Panc1 (cell line): ENCODE measurements at regions not wholly inside any gene's neighbourhood (a gene's known extent, or its start where the extent isn't known, plus 50 kb on each side); places are given as distances from the start of the nearest gene placed in this dataset.

ENCODE experiments used
- ATAC-seq: fragments of 200-7000 bp; cut with Tn5 transposase; 2 replicates; pipeline ENCODE4 v1.9.1; 2020; ENCODE audit warnings: mild to moderate bottlenecking, moderate library complexity
- BruUV-seq: library from RNA; stranded (reverse); fragments of 400-500 nt; replicated peaks from 2 replicates; lab custom pipeline; 2021; lab: Mats Ljungman, UMichigan
- CTCF ChIA-PET: fragments of 300-600 bp; sonication (Branson Sonifier 250); formaldehyde crosslinking; loops from one replicate; lab custom pipeline; 2022; ENCODE audit warnings: antibody characterized with exemption; lab: Charles Lee
- POLR2A ChIA-PET: fragments of 300-600 bp; sonication (Branson Sonifier 250); formaldehyde crosslinking; loops from one replicate; lab custom pipeline; 2022; ENCODE audit warnings: antibody characterized with exemption; lab: Charles Lee
- DNase-seq: peaks from one replicate; pipeline ENCODE4 v3.0.0-alpha.2; 2010; ENCODE audit warnings: low read depth, low spot score
- H3K27ac ChIP-seq: 2 replicates; pipeline ENCODE4 v1.5.1; 2011; ENCODE audit warnings: mild to moderate bottlenecking, low read length, inconsistent platforms
- H3K27me3 ChIP-seq: fragments of 200-500 bp; sonication (Bioruptor generic); 2 replicates; pipeline ENCODE4 v1.6.0; 2014; ENCODE audit warnings: low read length, inconsistent platforms; ENCODE audit not compliant: control insufficient read depth, insufficient read depth
- H3K36me3 ChIP-seq: fragments of 200-500 bp; sonication (Bioruptor generic); 2 replicates; pipeline ENCODE4 v1.5.1; 2014; ENCODE audit warnings: inconsistent platforms, mild to moderate bottlenecking, low read length, moderate library complexity; ENCODE audit not compliant: control insufficient read depth, insufficient read depth
- H3K4me1 ChIP-seq: 2 replicates; pipeline ENCODE4 v1.5.1; 2011; ENCODE audit warnings: inconsistent platforms, mild to moderate bottlenecking, low read length, moderate library complexity; ENCODE audit not compliant: control insufficient read depth, insufficient read depth
- H3K4me3 ChIP-seq, 2 experiments: 2 replicates each; pipeline ENCODE4 v1.5.1; 2011 to 2012; ENCODE audit warnings: low read depth in 2 of 2, low read length in 2 of 2, mild to moderate bottlenecking in 2 of 2, inconsistent platforms in 1 of 2, moderate library complexity in 1 of 2
- H3K9me3 ChIP-seq: fragments of 200-500 bp; sonication (Bioruptor generic); 2 replicates; pipeline ENCODE4 v1.5.1; 2014; ENCODE audit warnings: low read depth, mild to moderate bottlenecking, inconsistent platforms, low read length, moderate library complexity; ENCODE audit not compliant: control insufficient read depth, insufficient read depth
- CTCF ChIP-seq: fragments of 450-650 bp; IDR thresholded peaks from 2 replicates; pipeline ENCODE4 v1.5.1; 2017; ENCODE audit warnings: mild to moderate bottlenecking
- POLR2AphosphoS5 ChIP-seq: IDR thresholded peaks from 2 replicates; pipeline ENCODE4 v1.6.1; 2012; ENCODE audit warnings: mild to moderate bottlenecking, low read depth, low read length, moderate library complexity
- REST ChIP-seq, 2 experiments: IDR thresholded peaks; 2 replicates each; pipeline ENCODE4 v1.6.1; 2011 to 2012; ENCODE audit warnings: low read depth in 2 of 2, control low read depth in 1 of 2, low read length in 1 of 2, mild to moderate bottlenecking in 1 of 2, moderate library complexity in 1 of 2; ENCODE audit not compliant: insufficient read depth in 1 of 2
- SIN3A ChIP-seq: IDR thresholded peaks from 2 replicates; pipeline ENCODE4 v1.6.1; 2012; ENCODE audit warnings: low read depth, mild to moderate bottlenecking, low read length, moderate library complexity, borderline replicate concordance; ENCODE audit not compliant: insufficient read depth
- TCF7L2 ChIP-seq: IDR thresholded peaks from 2 replicates; pipeline ENCODE4 v1.6.1; 2011; ENCODE audit warnings: mild to moderate bottlenecking, low read depth, low read length, inconsistent platforms
- in situ Hi-C: cut with HindIII; loops from 2 replicates; pipeline ENCODE4 v1.10.0; 2016; ENCODE audit warnings: low sequenced_read_pairs, low pct_unique_long_range_greater_than_20kb
- intact Hi-C: fragments of 100-400 bp; cut with micrococcal nuclease; formaldehyde crosslinking; loops from one replicate; pipeline ENCODE4 v1.10.0; 2022; ENCODE audit not compliant: unreplicated experiment

- Histone ChIP-seq H3K36me3 (no peaks in the 10 kb centered on the region), H3K4me1 (no peaks in the 10 kb centered on the region), H3K9me3 (no peaks in the 10 kb centered on the region), H3K4me3 (no peak overlapping the region), H3K27me3 (no peaks in the 10 kb centered on the region), H3K27ac (no peak overlapping the region)
- ChIA-PET CTCF (no interaction called here), POLR2A (no interaction called here)
- intact Hi-C loops (no loop called here), in situ Hi-C loops (no loop called here)
- no peak for TF ChIP-seq SIN3A
- no peak for TF ChIP-seq POLR2AphosphoS5
- TF ChIP-seq CTCF, result no peak
- TF ChIP-seq TCF7L2, result no peak
- no peak for TF ChIP-seq REST (IDR thresholded peaks at IDR 0.05; ENCODE audit: insufficient read depth in 1 of 2, low read depth in 2 of 2, low read length in 1 of 2)
- DNase-seq (no peak), ATAC-seq (no peak)
- no TSS peak for BruUV-seq
Observed at GRCh38 chr9:82109626-82110025, 121.1 kb downstream of the SPATA31D1 start.

- no peak overlapping the region for H3K27ac ChIP-seq
- no peaks in the 10 kb centered on the region for H3K9me3 ChIP-seq
- H3K4me1 ChIP-seq, result no peaks in the 10 kb centered on the region
- no peaks in the 10 kb centered on the region for H3K27me3 ChIP-seq
- in situ Hi-C loops (no loop called here), intact Hi-C loops (no loop called here)
- DNase-seq (no peak), ATAC-seq (no peak)
- TF ChIP-seq SIN3A (no peak), REST (IDR thresholded peaks at IDR 0.05; ENCODE audit: insufficient read depth in 1 of 2, low read depth in 2 of 2, low read length in 1 of 2) (no peak)
- no peak overlapping the region for H3K4me3 ChIP-seq
- no TSS peak for BruUV-seq
- POLR2A ChIA-PET, result no interaction called here
- CTCF ChIA-PET, result no interaction called here
- H3K36me3 ChIP-seq, result no peaks in the 10 kb centered on the region
Observed at GRCh38 chr9:82110881-82111280, 122.3 kb downstream of the SPATA31D1 start.
